ENCODE measurements at regions not wholly inside any gene's neighbourhood (a gene's known extent, or its start where the extent isn't known, plus 50 kb on each side); places are given as distances from the start of the nearest gene placed in this dataset.

GRCh38 chr18:60506682-60507081 lies 134.1 kb upstream of the MC4R start:
- Histone ChIP-seq H3K79me2 (ENCODE audit: control insufficient read depth, insufficient read depth, low read length) (no peaks in the 10 kb centered on the region), H3K4me3 (no peak overlapping the region), H3K9ac (ENCODE audit: insufficient read depth in 1 of 2, low read depth in 2 of 2, low read length in 2 of 2) (no peak overlapping the region), H2AFZ (ENCODE audit: low read depth, low read length) (no peak overlapping the region), H3K27me3 (ENCODE audit: control insufficient read depth in 2 of 2, insufficient read depth in 2 of 2, low read length in 2 of 2) (no peaks in the 10 kb centered on the region), H3K27ac (ENCODE audit: extremely low read depth, low read depth, low read length) (no peak overlapping the region), H4K20me1 (replicated peaks; ENCODE audit: control insufficient read depth, insufficient read depth, low read length) (no peaks in the 10 kb centered on the region), H3K4me2 (ENCODE audit: insufficient read depth, low read length) (no peak overlapping the region), H3K9me1 (ENCODE audit: control insufficient read depth, insufficient read depth, low read length) (no peaks in the 10 kb centered on the region), H3K4me1 (replicated peaks in 1 of 2; ENCODE audit: control insufficient read depth in 2 of 2, insufficient read depth in 2 of 2, low read length in 2 of 2) (no peaks in the 10 kb centered on the region), H3K36me3 (ENCODE audit: control insufficient read depth, insufficient read depth, low read length) (no peaks in the 10 kb centered on the region), H3K9me3 (replicated peaks; ENCODE audit: control insufficient read depth, insufficient read depth, low read depth, low read length) (no peaks in the 10 kb centered on the region)
- 3% methylated on average over 4 of the region's 4 CpGs for WGBS (ENCODE audit: insufficient coverage, low coverage, missing lambda C conversion rate)
- intact Hi-C loops (cut with micrococcal nuclease) (no loop called here), in situ Hi-C loops (cut with MboI) (no loop called here)
- no TSS peak for BruUV-seq (replicated peaks)
- no peak for DNase-seq (ENCODE audit: extremely low read depth in 1 of 4, low spot score in 3 of 4)
- ATAC-seq, result no peak
- no peak for TF ChIP-seq TARDBP (IDR thresholded peaks at IDR 0.05)
- TF ChIP-seq TBP (optimal IDR thresholded peaks at IDR 0.05; ENCODE audit: low read depth, low read length), result no peak
- no peak for TF ChIP-seq JUNB (CRISPR knock-in tag; conservative IDR thresholded peaks at IDR 0.05)
- no peak for TF ChIP-seq KDM4B (IDR thresholded peaks at IDR 0.05; ENCODE audit: borderline replicate concordance in 2 of 2, low read depth in 1 of 2)
- no peak for TF ChIP-seq GTF2E2 (tag; IDR thresholded peaks at IDR 0.05)
- no peak for TF ChIP-seq MITF (IDR thresholded peaks at IDR 0.05)
- TF ChIP-seq ZNF24 (IDR thresholded peaks at IDR 0.05), result no peak
- TF ChIP-seq SAFB (IDR thresholded peaks at IDR 0.05; ENCODE audit: borderline replicate concordance, low read depth, low read length), result no peak
- TF ChIP-seq GABPB1 (CRISPR knock-in tag; IDR thresholded peaks at IDR 0.05), result no peak
- no peak for TF ChIP-seq GTF2B (IDR thresholded peaks at IDR 0.05; ENCODE audit: extremely low read depth, insufficient read length)
- no peak for TF ChIP-seq TEAD4 (IDR thresholded peaks at IDR 0.05; ENCODE audit: low read length)
- TF ChIP-seq TEAD4 (CRISPR knock-in tag; IDR thresholded peaks at IDR 0.05; ENCODE audit: borderline replicate concordance), result no peak
- no peak for TF ChIP-seq NR2F6 (CRISPR knock-in tag; IDR thresholded peaks at IDR 0.05)
- no peak for TF ChIP-seq MYBL2 (IDR thresholded peaks at IDR 0.05; ENCODE audit: low read depth)
- TF ChIP-seq MYBL2 (CRISPR knock-in tag; IDR thresholded peaks at IDR 0.05; ENCODE audit: borderline replicate concordance), result no peak
- TF ChIP-seq ZNF644 (tag; IDR thresholded peaks at IDR 0.05; ENCODE audit: low read depth), result no peak
- ChIA-PET POLR2A (no interaction called here), CTCF (ENCODE audit: low intra/inter-chr PET ratio) (no interaction called here)
- FAIRE-seq, result no peak
